ENCODE measurements at regions not wholly inside any gene's neighbourhood (a gene's known extent, or its start where the extent isn't known, plus 50 kb on each side); places are given as distances from the start of the nearest gene placed in this dataset.
A peak's percentile ranks its signal among the peaks of the same experiment; 100 is the strongest.

GRCh38 chr18:66727991-66728390 lies 124.1 kb upstream of the CDH19 start:
- no peak for DNase-seq

- DNase-seq: no peak
These were observed 120.9 kb upstream of the CDH19 start for GRCh38 chr18:66724664-66725356.

- DNase-seq: no peak
These were observed 118.8 kb upstream of the CDH19 start for GRCh38 chr18:66722671-66723070.

- DNase-seq: no peak
These were observed 104.8 kb upstream of the CDH19 start for GRCh38 chr18:66708646-66709045.

GRCh38 chr18:66707473-66707872 lies 103.6 kb upstream of the CDH19 start:
- no peak for DNase-seq

DNA sequence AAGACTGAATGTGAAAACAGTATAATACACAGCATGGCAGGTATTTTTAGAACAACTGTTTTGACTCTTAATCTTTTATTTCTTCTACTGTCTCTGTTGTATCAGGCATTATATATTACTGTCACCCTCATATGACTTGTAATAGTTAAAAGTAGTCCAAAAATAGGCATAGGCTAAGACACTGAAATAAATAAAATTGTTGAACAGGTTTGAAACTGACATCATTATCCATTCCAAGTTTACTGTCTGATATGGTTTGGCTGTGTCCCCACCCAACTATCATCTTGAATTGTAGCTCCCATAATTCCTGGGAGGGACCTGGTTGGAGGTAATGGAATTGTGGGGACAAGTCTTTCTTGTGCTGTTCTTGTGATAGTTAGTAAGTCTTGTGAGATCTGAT lies 91.4 kb upstream of the CDH19 start:
- DNase-seq: no peak

- DNase-seq: no peak
These were observed 91.0 kb upstream of the CDH19 start for GRCh38 chr18:66694852-66695251.

DNA sequence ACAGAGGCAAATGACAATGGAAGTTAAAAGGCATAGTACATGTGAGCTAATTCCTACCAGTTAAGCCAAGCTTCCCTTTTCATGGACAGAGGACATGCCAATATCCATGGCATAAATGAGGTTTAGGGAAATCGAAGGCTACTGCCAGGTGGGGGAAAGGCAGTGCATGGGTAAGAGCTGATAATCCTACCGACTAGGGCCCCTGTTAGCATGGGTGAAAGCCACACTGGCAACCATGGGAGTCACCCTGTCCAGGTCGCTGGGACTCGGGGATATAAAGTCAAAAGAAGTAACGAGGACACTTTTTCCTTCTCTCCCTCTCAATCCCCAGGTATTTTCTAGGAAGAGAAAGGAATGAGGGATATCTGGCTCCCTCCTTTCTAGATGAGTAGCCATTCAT lies 83.7 kb upstream of the CDH19 start:
- no peak for DNase-seq

DNA sequence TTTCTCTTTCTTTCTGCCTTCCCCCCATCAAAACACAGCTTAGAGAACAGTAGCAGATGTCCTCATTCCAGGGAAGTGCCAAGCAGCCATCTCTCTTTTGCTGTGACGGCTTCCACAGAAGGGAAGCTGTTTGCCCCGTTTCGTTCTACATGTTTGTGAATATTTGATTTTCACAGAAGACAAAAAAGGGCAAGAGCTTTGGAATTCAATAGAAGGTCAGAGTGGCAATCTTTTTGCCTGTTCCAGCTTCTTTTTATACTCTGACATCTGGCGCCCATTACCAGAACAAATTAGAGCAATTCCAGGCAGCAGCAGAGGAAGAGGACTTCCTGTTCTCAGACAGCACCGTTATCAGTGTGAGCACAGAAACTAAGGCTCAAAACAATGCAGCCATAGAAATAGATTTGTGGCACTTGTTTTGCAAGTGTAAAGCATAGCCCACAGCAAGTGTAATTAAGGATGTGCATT lies 79.0 kb upstream of the CDH19 start:
- peak; percentile 11 for DNase-seq

GRCh38 chr18:66676699-66677098 lies 72.8 kb upstream of the CDH19 start:
- DNase-seq: no peak

DNA sequence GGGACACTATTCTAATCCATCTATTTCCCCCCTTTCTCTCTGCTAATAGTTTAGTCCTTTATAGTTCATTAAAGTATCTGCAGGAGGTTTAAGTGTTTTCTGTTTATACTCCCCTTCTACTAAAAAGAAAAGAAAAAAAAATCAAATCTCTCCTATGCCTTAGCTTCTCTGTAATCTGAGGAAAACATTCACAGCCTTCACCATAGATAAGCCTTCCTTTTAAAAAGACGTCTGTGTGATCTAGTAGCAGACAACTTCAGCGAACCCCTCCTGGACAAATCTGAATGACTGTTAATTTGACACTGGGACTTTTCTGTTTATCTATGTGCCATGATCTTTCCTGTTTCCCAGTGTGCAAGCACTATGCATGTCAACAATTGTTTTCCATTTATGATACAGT lies 70.4 kb upstream of the CDH19 start:
- DNase-seq: no peak

DNA sequence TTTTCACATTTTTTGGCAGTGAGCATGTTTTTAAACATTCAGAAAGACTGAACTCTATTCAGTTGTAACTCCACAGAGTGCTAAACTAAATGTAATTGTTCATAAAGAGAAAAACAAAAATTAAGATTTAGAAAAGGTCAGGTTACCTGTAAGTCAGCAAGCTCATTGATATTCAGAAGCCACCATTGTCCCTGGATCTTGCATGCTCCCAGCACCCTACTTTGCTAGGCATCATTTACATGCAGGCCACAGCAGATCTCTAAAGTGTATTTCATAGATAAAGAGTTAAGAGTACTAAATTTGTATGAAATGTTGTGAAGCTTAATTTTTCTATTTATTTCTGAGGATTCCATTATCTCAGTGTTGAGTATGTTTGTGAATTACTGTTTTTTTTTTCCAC lies 64.8 kb upstream of the CDH19 start:
- no peak for DNase-seq

GRCh38 chr18:66662632-66663031 lies 58.7 kb upstream of the CDH19 start:
- DNase-seq: peak; percentile 6

DNA sequence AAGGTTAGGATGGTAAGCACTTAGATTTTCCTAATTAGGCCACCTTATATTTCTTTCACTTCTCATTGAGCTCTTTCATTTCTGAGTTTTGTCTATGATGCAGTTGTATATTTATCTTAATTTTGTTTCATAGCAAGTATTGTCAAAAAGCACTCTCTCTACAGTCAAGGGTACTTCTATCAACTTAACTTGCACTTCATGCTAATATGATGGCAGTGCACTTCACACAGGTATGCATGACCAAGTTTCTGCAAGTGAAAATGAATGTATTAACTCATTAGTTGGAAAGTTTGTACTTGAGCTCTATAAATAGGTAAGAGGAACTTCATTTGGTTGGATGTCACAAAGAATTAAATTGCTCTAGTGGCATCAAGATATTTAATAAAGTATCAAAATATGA lies 51.5 kb upstream of the CDH19 start:
- DNase-seq: no peak

All from fibroblast of skin of right biceps (primary cell).